ENCODE measurements at regions not wholly inside any gene's neighbourhood (a gene's known extent, or its start where the extent isn't known, plus 50 kb on each side); places are given as distances from the start of the nearest gene placed in this dataset.

GRCh38 chr18:40274618-40275196 is 1680.3 kb upstream of the PIK3C3 start:
- Histone ChIP-seq H3K36me3 (no peaks in the 10 kb centered on the region), H3K27me3 (no peaks in the 10 kb centered on the region), H3K9me3 (no peaks in the 10 kb centered on the region), H3K4me3 (no peak overlapping the region), H3K4me1 (no peaks in the 10 kb centered on the region), H3K27ac (no peak overlapping the region)
- TF ChIP-seq CTCF (IDR thresholded peaks at IDR 0.05) (no peak), POLR2A (IDR thresholded peaks at IDR 0.05) (no peak), EP300 (IDR thresholded peaks at IDR 0.05) (no peak), POLR2AphosphoS5 (IDR thresholded peaks at IDR 0.05) (no peak)
- no peak for DNase-seq (ENCODE audit: low spot score in 2 of 2)

GRCh38 chr18:40272630-40273231 is 1682.3 kb upstream of the PIK3C3 start:
- no peak overlapping the region for H3K27ac ChIP-seq
- H3K4me3 ChIP-seq: no peak overlapping the region
- H3K27me3 ChIP-seq: no peaks in the 10 kb centered on the region
- H3K9me3 ChIP-seq: no peaks in the 10 kb centered on the region
- 53% methylated on average over 4 of the region's 4 CpGs for WGBS
- no peak for TF ChIP-seq CTCF (IDR thresholded peaks at IDR 0.05)
- no peak for TF ChIP-seq POLR2AphosphoS5 (IDR thresholded peaks at IDR 0.05)
- TF ChIP-seq POLR2A (IDR thresholded peaks at IDR 0.05): no peak
- no peak for TF ChIP-seq EP300 (IDR thresholded peaks at IDR 0.05)
- no peaks in the 10 kb centered on the region for H3K36me3 ChIP-seq
- H3K4me1 ChIP-seq: no peaks in the 10 kb centered on the region
- no peak for DNase-seq (ENCODE audit: low spot score in 2 of 2)

- Histone ChIP-seq H3K36me3 (no peaks in the 10 kb centered on the region), H3K9me3 (no peaks in the 10 kb centered on the region), H3K4me3 (no peak overlapping the region), H3K27me3 (no peaks in the 10 kb centered on the region), H3K4me1 (no peaks in the 10 kb centered on the region), H3K27ac (no peak overlapping the region)
- no peak for DNase-seq (ENCODE audit: low spot score in 2 of 2)
- WGBS: 62% methylated on average over 6 of the region's 6 CpGs
- no peak for TF ChIP-seq CTCF (IDR thresholded peaks at IDR 0.05)
- TF ChIP-seq EP300 (IDR thresholded peaks at IDR 0.05): no peak
- TF ChIP-seq POLR2A (IDR thresholded peaks at IDR 0.05): no peak
- TF ChIP-seq POLR2AphosphoS5 (IDR thresholded peaks at IDR 0.05): no peak
Observed at GRCh38 chr18:40259115-40259835, 1695.8 kb upstream of the PIK3C3 start.

- 33% methylated on average over 2 of the region's 2 CpGs for WGBS
- no peaks in the 10 kb centered on the region for H3K9me3 ChIP-seq
- no peaks in the 10 kb centered on the region for H3K36me3 ChIP-seq
- no peak overlapping the region for H3K27ac ChIP-seq
- DNase-seq (ENCODE audit: low spot score in 2 of 2): no peak
- no peaks in the 10 kb centered on the region for H3K4me1 ChIP-seq
- H3K27me3 ChIP-seq: no peaks in the 10 kb centered on the region
- no peak overlapping the region for H3K4me3 ChIP-seq
- TF ChIP-seq EP300 (IDR thresholded peaks at IDR 0.05) (no peak), CTCF (IDR thresholded peaks at IDR 0.05) (no peak), POLR2A (IDR thresholded peaks at IDR 0.05) (no peak), POLR2AphosphoS5 (IDR thresholded peaks at IDR 0.05) (no peak)
Observed at GRCh38 chr18:40258311-40258710, 1696.7 kb upstream of the PIK3C3 start.

- no peak for DNase-seq (ENCODE audit: low spot score in 2 of 2)
- H3K27me3 ChIP-seq: no peaks in the 10 kb centered on the region
- no peak overlapping the region for H3K4me3 ChIP-seq
- TF ChIP-seq CTCF (IDR thresholded peaks at IDR 0.05) (no peak), POLR2A (IDR thresholded peaks at IDR 0.05) (no peak), POLR2AphosphoS5 (IDR thresholded peaks at IDR 0.05) (no peak), EP300 (IDR thresholded peaks at IDR 0.05) (no peak)
- 50% methylated on average over 1 of the region's 1 CpG for WGBS
- H3K27ac ChIP-seq: no peak overlapping the region
- H3K36me3 ChIP-seq: no peaks in the 10 kb centered on the region
- no peaks in the 10 kb centered on the region for H3K4me1 ChIP-seq
- no peaks in the 10 kb centered on the region for H3K9me3 ChIP-seq
Observed at GRCh38 chr18:40250236-40250635, 1704.8 kb upstream of the PIK3C3 start.
